SK-N-SH (cell line): ENCODE measurements at regions not wholly inside any gene's neighbourhood (a gene's known extent, or its start where the extent isn't known, plus 50 kb on each side); places are given as distances from the start of the nearest gene placed in this dataset.

Source experiments
- CTCF ChIA-PET: fragments of 300-600, 350-600 bp; formaldehyde crosslinking; extraction: SDS; loops from one replicate; lab custom pipeline; 2021; lab: Yijun Ruan, JAX
- POLR2A ChIA-PET: fragments of 350-600 bp; sonication (Branson Sonifier 250); formaldehyde crosslinking; extraction: SDS; loops from one replicate; lab custom pipeline; 2020; ENCODE audit warnings: antibody characterized with exemption, inconsistent platforms; lab: Yijun Ruan, JAX
- DNase-seq: peaks from one replicate; pipeline ENCODE4 v3.0.0; 2012
- H2AFZ ChIP-seq: fragments of 200-600 bp; sonication (generic); 2 replicates; pipeline ENCODE4 v1.8.1; 2016; ENCODE audit warnings: antibody characterized with exemption, mild to moderate bottlenecking, low read depth
- H3F3A ChIP-seq: fragments of 200-600 bp; sonication (generic); replicated peaks from 2 replicates; pipeline ENCODE3; 2016; ENCODE audit warnings: antibody characterized with exemption, mild to moderate bottlenecking; ENCODE audit not compliant: insufficient read depth
- H3K27ac ChIP-seq, 2 experiments: fragments of 200-500 bp in 1 of 2; fragments of 200-600 bp in 1 of 2; sonication (Bioruptor generic) in 1 of 2; sonication (generic), shearing (Covaris generic) in 1 of 2; 2 replicates each; pipeline versions ENCODE4 v1.5.1 to v1.6.1; 2014 to 2016; ENCODE audit warnings: low read depth in 2 of 2, inconsistent platforms in 1 of 2, low read length in 1 of 2, mild to moderate bottlenecking in 1 of 2, mixed read lengths in 1 of 2
- H3K27me3 ChIP-seq: fragments of 200-600 bp; sonication (generic), shearing (Covaris generic); 2 replicates; pipeline ENCODE4 v1.6.1; 2016; ENCODE audit warnings: mixed run types; ENCODE audit not compliant: insufficient read depth
- H3K36me3 ChIP-seq, 2 experiments: fragments of 200-500 bp in 1 of 2; fragments of 200-600 bp in 1 of 2; sonication (Bioruptor generic) in 1 of 2; sonication (generic) in 1 of 2; replicated peaks in 1 of 2; 2 replicates each; pipeline versions ENCODE3 to v1.5.1; 2014 to 2016; ENCODE audit warnings: low read length in 1 of 2, mild to moderate bottlenecking in 1 of 2; ENCODE audit not compliant: insufficient read depth in 2 of 2, control insufficient read depth in 1 of 2
- H3K4me1 ChIP-seq, 2 experiments: fragments of 200-500 bp in 1 of 2; fragments of 200-600 bp in 1 of 2; sonication (Bioruptor generic) in 1 of 2; sonication (generic), shearing (Covaris generic) in 1 of 2; 2 replicates each; pipeline versions ENCODE4 v1.5.1 to v1.6.1; 2014 to 2016; ENCODE audit warnings: low read depth in 1 of 2, low read length in 1 of 2, mixed run types in 1 of 2; ENCODE audit not compliant: insufficient read depth in 2 of 2, control insufficient read depth in 1 of 2
- H3K4me2 ChIP-seq: fragments of 200-600 bp; sonication (generic), shearing (Covaris generic); 2 replicates; pipeline ENCODE4 v1.6.1; 2017; ENCODE audit warnings: mixed run types
- H3K4me3 ChIP-seq, 2 experiments: fragments of 200-500 bp in 1 of 2; fragments of 200-600 bp in 1 of 2; sonication (Bioruptor generic) in 1 of 2; sonication (generic), shearing (Covaris generic) in 1 of 2; 2 replicates each; pipeline versions ENCODE4 v1.5.1 to v1.8.1; 2014 to 2016; ENCODE audit warnings: low read depth in 2 of 2, inconsistent platforms in 1 of 2, low read length in 1 of 2, mild to moderate bottlenecking in 1 of 2, mixed read lengths in 1 of 2, moderate library complexity in 1 of 2
- H3K79me2 ChIP-seq: fragments of 200-600 bp; sonication (generic); 2 replicates; pipeline ENCODE4 v1.8.1; 2017; ENCODE audit warnings: mild to moderate bottlenecking; ENCODE audit not compliant: insufficient read depth
- H3K9ac ChIP-seq: fragments of 200-600 bp; sonication (generic); 2 replicates; pipeline ENCODE4 v1.6.1; 2017; ENCODE audit warnings: mixed run types
- H3K9me2 ChIP-seq: fragments of 200-600 bp; sonication (generic); 2 replicates; pipeline ENCODE4 v1.6.1; 2017; ENCODE audit warnings: mixed run types
- H3K9me3 ChIP-seq: fragments of 200-600 bp; sonication (generic); 2 replicates; pipeline ENCODE4 v1.6.1; 2017; ENCODE audit warnings: mixed run types, mild to moderate bottlenecking, moderate library complexity
- H4K20me1 ChIP-seq: fragments of 200-600 bp; sonication (generic); 2 replicates; pipeline ENCODE4 v1.6.1; 2017; ENCODE audit warnings: mild to moderate bottlenecking, mixed run types; ENCODE audit not compliant: insufficient read depth
- ELF1 ChIP-seq: IDR thresholded peaks from 2 replicates; pipeline ENCODE4 v1.4.0; 2012
- FOXJ3 ChIP-seq: sonication (generic); formaldehyde crosslinking; IDR thresholded peaks from 2 replicates; pipeline ENCODE4 v1.5.1; 2020; ENCODE audit warnings: mild to moderate bottlenecking, missing genetic modification reagents
- GATA2 ChIP-seq: sonication (generic); formaldehyde crosslinking; IDR thresholded peaks from 2 replicates; pipeline ENCODE4 v1.5.0; 2020; ENCODE audit warnings: mild to moderate bottlenecking, missing genetic modification reagents
- MAX ChIP-seq: IDR thresholded peaks from 2 replicates; pipeline ENCODE4 v1.4.0; 2012; ENCODE audit warnings: low read depth
- MEF2A ChIP-seq: IDR thresholded peaks from 2 replicates; pipeline ENCODE4 v1.4.0; 2012; ENCODE audit warnings: low read depth, borderline replicate concordance
- MXI1 ChIP-seq: IDR thresholded peaks from 2 replicates; pipeline ENCODE4 v1.6.1; 2012; ENCODE audit warnings: mild to moderate bottlenecking, low read depth, low read length, improper control_type of control experiment
- NFIC ChIP-seq: IDR thresholded peaks from 2 replicates; pipeline ENCODE4 v1.4.0; 2012; ENCODE audit warnings: borderline replicate concordance
- NRF1 ChIP-seq: IDR thresholded peaks from 2 replicates; pipeline ENCODE4 v1.6.1; 2012; ENCODE audit warnings: low read depth, mild to moderate bottlenecking, low read length
- RXRA ChIP-seq: IDR thresholded peaks from 2 replicates; pipeline ENCODE4 v1.4.0; 2012; ENCODE audit warnings: low read depth, mild to moderate bottlenecking, borderline replicate concordance
- SIN3A ChIP-seq: IDR thresholded peaks from 2 replicates; pipeline ENCODE4 v1.6.1; 2012; ENCODE audit warnings: low read depth, mild to moderate bottlenecking, low read length, moderate library complexity, borderline replicate concordance
- TEAD4 ChIP-seq: IDR thresholded peaks from 2 replicates; pipeline ENCODE4 v1.4.0; 2012; ENCODE audit warnings: mild to moderate bottlenecking, borderline replicate concordance; ENCODE audit not compliant: insufficient read depth
- WGBS: methylation state at CpG from one replicate; pipeline ENCODE4 v1.1.6; 2017; ENCODE audit warnings: low lambda C conversion rate; 5-methylcytosine and 5-hydroxymethylcytosine counted together
- TF ChIP-seq, protein P1 (sequence below): IDR thresholded peaks from 2 replicates; pipeline ENCODE4 v1.4.0; 2012; ENCODE audit warnings: low read depth, borderline replicate concordance
- TF ChIP-seq, protein P2 (sequence below): IDR thresholded peaks from 2 replicates; pipeline ENCODE4 v1.6.1; 2012; ENCODE audit warnings: mild to moderate bottlenecking, low read depth, low read length, moderate library complexity
- TF ChIP-seq, protein P3 (sequence below): fragments of 150-350 bp; IDR thresholded peaks from 2 replicates; pipeline ENCODE4 v1.6.1; 2017; ENCODE audit warnings: antibody characterized with exemption, low read length, low read depth, borderline replicate concordance
- TF ChIP-seq, protein P4 (sequence below): IDR thresholded peaks from 2 replicates; pipeline ENCODE4 v1.4.0; 2012; ENCODE audit warnings: low read depth, borderline replicate concordance
- TF ChIP-seq, protein P5 (sequence below): fragments of 200-600 bp; sonication (generic); IDR thresholded peaks from 2 replicates; pipeline ENCODE4 v1.6.1; 2017; ENCODE audit warnings: antibody characterized with exemption, mild to moderate bottlenecking, moderate library complexity

GRCh38 chr3:78540485-78540884, 1227.3 kb downstream of the ROBO1 start:
- TF ChIP-seq, protein P1, sequence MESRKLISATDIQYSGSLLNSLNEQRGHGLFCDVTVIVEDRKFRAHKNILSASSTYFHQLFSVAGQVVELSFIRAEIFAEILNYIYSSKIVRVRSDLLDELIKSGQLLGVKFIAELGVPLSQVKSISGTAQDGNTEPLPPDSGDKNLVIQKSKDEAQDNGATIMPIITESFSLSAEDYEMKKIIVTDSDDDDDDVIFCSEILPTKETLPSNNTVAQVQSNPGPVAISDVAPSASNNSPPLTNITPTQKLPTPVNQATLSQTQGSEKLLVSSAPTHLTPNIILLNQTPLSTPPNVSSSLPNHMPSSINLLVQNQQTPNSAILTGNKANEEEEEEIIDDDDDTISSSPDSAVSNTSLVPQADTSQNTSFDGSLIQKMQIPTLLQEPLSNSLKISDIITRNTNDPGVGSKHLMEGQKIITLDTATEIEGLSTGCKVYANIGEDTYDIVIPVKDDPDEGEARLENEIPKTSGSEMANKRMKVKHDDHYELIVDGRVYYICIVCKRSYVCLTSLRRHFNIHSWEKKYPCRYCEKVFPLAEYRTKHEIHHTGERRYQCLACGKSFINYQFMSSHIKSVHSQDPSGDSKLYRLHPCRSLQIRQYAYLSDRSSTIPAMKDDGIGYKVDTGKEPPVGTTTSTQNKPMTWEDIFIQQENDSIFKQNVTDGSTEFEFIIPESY = no peak
- TF ChIP-seq ELF1 (no peak), GATA2 (CRISPR knock-in tag) (no peak), NFIC (no peak), RXRA (no peak), MXI1 (no peak), FOXJ3 (CRISPR knock-in tag) (no peak), MAX (no peak), SIN3A (no peak), MEF2A (no peak), TEAD4 (no peak), NRF1 (no peak)
- TF ChIP-seq, protein P2, sequence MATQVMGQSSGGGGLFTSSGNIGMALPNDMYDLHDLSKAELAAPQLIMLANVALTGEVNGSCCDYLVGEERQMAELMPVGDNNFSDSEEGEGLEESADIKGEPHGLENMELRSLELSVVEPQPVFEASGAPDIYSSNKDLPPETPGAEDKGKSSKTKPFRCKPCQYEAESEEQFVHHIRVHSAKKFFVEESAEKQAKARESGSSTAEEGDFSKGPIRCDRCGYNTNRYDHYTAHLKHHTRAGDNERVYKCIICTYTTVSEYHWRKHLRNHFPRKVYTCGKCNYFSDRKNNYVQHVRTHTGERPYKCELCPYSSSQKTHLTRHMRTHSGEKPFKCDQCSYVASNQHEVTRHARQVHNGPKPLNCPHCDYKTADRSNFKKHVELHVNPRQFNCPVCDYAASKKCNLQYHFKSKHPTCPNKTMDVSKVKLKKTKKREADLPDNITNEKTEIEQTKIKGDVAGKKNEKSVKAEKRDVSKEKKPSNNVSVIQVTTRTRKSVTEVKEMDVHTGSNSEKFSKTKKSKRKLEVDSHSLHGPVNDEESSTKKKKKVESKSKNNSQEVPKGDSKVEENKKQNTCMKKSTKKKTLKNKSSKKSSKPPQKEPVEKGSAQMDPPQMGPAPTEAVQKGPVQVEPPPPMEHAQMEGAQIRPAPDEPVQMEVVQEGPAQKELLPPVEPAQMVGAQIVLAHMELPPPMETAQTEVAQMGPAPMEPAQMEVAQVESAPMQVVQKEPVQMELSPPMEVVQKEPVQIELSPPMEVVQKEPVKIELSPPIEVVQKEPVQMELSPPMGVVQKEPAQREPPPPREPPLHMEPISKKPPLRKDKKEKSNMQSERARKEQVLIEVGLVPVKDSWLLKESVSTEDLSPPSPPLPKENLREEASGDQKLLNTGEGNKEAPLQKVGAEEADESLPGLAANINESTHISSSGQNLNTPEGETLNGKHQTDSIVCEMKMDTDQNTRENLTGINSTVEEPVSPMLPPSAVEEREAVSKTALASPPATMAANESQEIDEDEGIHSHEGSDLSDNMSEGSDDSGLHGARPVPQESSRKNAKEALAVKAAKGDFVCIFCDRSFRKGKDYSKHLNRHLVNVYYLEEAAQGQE = no peak
- TF ChIP-seq, protein P3, sequence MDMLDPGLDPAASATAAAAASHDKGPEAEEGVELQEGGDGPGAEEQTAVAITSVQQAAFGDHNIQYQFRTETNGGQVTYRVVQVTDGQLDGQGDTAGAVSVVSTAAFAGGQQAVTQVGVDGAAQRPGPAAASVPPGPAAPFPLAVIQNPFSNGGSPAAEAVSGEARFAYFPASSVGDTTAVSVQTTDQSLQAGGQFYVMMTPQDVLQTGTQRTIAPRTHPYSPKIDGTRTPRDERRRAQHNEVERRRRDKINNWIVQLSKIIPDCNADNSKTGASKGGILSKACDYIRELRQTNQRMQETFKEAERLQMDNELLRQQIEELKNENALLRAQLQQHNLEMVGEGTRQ = no peak
- TF ChIP-seq, protein P4, sequence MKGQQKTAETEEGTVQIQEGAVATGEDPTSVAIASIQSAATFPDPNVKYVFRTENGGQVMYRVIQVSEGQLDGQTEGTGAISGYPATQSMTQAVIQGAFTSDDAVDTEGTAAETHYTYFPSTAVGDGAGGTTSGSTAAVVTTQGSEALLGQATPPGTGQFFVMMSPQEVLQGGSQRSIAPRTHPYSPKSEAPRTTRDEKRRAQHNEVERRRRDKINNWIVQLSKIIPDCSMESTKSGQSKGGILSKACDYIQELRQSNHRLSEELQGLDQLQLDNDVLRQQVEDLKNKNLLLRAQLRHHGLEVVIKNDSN = no peak
- TF ChIP-seq, protein P5, sequence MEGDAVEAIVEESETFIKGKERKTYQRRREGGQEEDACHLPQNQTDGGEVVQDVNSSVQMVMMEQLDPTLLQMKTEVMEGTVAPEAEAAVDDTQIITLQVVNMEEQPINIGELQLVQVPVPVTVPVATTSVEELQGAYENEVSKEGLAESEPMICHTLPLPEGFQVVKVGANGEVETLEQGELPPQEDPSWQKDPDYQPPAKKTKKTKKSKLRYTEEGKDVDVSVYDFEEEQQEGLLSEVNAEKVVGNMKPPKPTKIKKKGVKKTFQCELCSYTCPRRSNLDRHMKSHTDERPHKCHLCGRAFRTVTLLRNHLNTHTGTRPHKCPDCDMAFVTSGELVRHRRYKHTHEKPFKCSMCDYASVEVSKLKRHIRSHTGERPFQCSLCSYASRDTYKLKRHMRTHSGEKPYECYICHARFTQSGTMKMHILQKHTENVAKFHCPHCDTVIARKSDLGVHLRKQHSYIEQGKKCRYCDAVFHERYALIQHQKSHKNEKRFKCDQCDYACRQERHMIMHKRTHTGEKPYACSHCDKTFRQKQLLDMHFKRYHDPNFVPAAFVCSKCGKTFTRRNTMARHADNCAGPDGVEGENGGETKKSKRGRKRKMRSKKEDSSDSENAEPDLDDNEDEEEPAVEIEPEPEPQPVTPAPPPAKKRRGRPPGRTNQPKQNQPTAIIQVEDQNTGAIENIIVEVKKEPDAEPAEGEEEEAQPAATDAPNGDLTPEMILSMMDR = no peak
- CTCF ChIA-PET = interaction anchor here (1.5 kb wide), 1 partner anchor 26 kb away, joined by 3 read pairs; no protein-coding TSS in a partner anchor
- H3K4me3 ChIP-seq = no peak overlapping the region
- no peaks in the 10 kb centered on the region for H3K27me3 ChIP-seq
- no peak for DNase-seq
- no peaks in the 10 kb centered on the region for H4K20me1 ChIP-seq
- no peaks in the 10 kb centered on the region for H3K36me3 ChIP-seq
- POLR2A ChIA-PET = no interaction called here
- no peaks in the 10 kb centered on the region for H3K4me1 ChIP-seq
- no peak overlapping the region for H2AFZ ChIP-seq
- no peak overlapping the region for H3K27ac ChIP-seq
- no peak overlapping the region for H3K9ac ChIP-seq
- H3K4me2 ChIP-seq = no peak overlapping the region
- H3K9me2 ChIP-seq = no peaks in the 10 kb centered on the region
- WGBS = 50% methylated on average over 2 of the region's 2 CpGs
- H3F3A ChIP-seq = no peaks in the 10 kb centered on the region
- H3K79me2 ChIP-seq = no peaks in the 10 kb centered on the region
- no peaks in the 10 kb centered on the region for H3K9me3 ChIP-seq
